OCI-LY3 (cell line): ENCODE measurements at regions not wholly inside any gene's neighbourhood (a gene's known extent, or its start where the extent isn't known, plus 50 kb on each side); places are given as distances from the start of the nearest gene placed in this dataset.

Experiments
- H2AFZ ChIP-seq: fragments of 200-600, 300-600 bp; shearing (Covaris generic); 2 replicates; pipeline ENCODE4 v1.6.0; 2014; ENCODE audit warnings: antibody characterized with exemption, low read depth, low read length
- H3K27ac ChIP-seq: fragments of 200-600, 300-600 bp; sonication (generic); 2 replicates; pipeline ENCODE4 v1.5.1; 2014; ENCODE audit warnings: mild to moderate bottlenecking, low read length, moderate library complexity, mixed read lengths
- H3K27me3 ChIP-seq: fragments of 200-600, 300-600 bp; sonication (generic); 2 replicates; pipeline ENCODE4 v1.6.1; 2014; ENCODE audit warnings: low read depth, low read length, mixed read lengths
- H3K36me3 ChIP-seq: fragments of 200-600, 300-600 bp; sonication (generic); replicated peaks from 2 replicates; pipeline ENCODE3; 2014; ENCODE audit warnings: low read depth, low read length, mixed read lengths
- H3K4me1 ChIP-seq: fragments of 300-600, 200-600 bp; sonication (generic); 2 replicates; pipeline ENCODE4 v1.6.1; 2014; ENCODE audit warnings: low read length, mixed read lengths
- H3K4me2 ChIP-seq: fragments of 200-600, 300-600 bp; sonication (generic); 2 replicates; pipeline ENCODE4 v1.6.1; 2014; ENCODE audit warnings: low read length, mixed read lengths
- H3K4me3 ChIP-seq: fragments of 300-600, 200-600 bp; sonication (generic); 2 replicates; pipeline ENCODE4 v1.5.1; 2014; ENCODE audit warnings: antibody characterized with exemption, mild to moderate bottlenecking, low read length, moderate library complexity
- H3K79me2 ChIP-seq: fragments of 300-600, 200-600 bp; shearing (Covaris generic); 2 replicates; pipeline ENCODE4 v1.6.1; 2014; ENCODE audit warnings: mild to moderate bottlenecking, low read length, mixed read lengths
- H3K9ac ChIP-seq: fragments of 300-600, 200-600 bp; shearing (Covaris generic); 2 replicates; pipeline ENCODE4 v1.6.0; 2014; ENCODE audit warnings: mild to moderate bottlenecking, low read length, moderate library complexity
- H3K9me3 ChIP-seq: fragments of 200-600, 300-600 bp; shearing (Covaris generic); 2 replicates; pipeline ENCODE4 v1.6.1; 2014; ENCODE audit warnings: low read length, mixed read lengths; ENCODE audit not compliant: insufficient read depth
- H4K20me1 ChIP-seq: fragments of 200-600, 300-600 bp; sonication (generic); 2 replicates; pipeline ENCODE4 v1.6.1; 2016; ENCODE audit warnings: low read length, mixed read lengths; ENCODE audit not compliant: insufficient read depth
- CTCF ChIP-seq: fragments of 200-600, 300-600 bp; sonication (generic); IDR thresholded peaks from 2 replicates; pipeline ENCODE4 v1.5.1; 2014; ENCODE audit warnings: antibody characterized with exemption, low read length, low read depth
- EZH2phosphoT487 ChIP-seq: fragments of 200-600 bp; shearing (Covaris generic); IDR thresholded peaks from 2 replicates; pipeline ENCODE4 v1.6.1; 2018; ENCODE audit warnings: antibody characterized with exemption, mixed run types, low read depth

- Histone ChIP-seq H3K27ac (no peak overlapping the region), H2AFZ (no peak overlapping the region), H3K36me3 (no peaks in the 10 kb centered on the region), H3K4me3 (no peak overlapping the region), H3K9ac (no peak overlapping the region), H4K20me1 (no peaks in the 10 kb centered on the region), H3K27me3 (no peaks in the 10 kb centered on the region), H3K9me3 (no peaks in the 10 kb centered on the region), H3K4me2 (no peak overlapping the region), H3K4me1 (no peaks in the 10 kb centered on the region), H3K79me2 (no peaks in the 10 kb centered on the region)
- TF ChIP-seq EZH2phosphoT487 (no peak), CTCF (no peak)
Measured at GRCh38 chr17:65457183-65457582, 104.3 kb downstream of the AXIN2 start.

- no peaks in the 10 kb centered on the region for H4K20me1 ChIP-seq
- H3K4me3 ChIP-seq, result no peak overlapping the region
- no peaks in the 10 kb centered on the region for H3K36me3 ChIP-seq
- no peaks in the 10 kb centered on the region for H3K79me2 ChIP-seq
- no peaks in the 10 kb centered on the region for H3K4me1 ChIP-seq
- H3K9ac ChIP-seq, result no peak overlapping the region
- no peak overlapping the region for H3K27ac ChIP-seq
- no peaks in the 10 kb centered on the region for H3K27me3 ChIP-seq
- no peak overlapping the region for H2AFZ ChIP-seq
- H3K9me3 ChIP-seq, result no peaks in the 10 kb centered on the region
- no peak overlapping the region for H3K4me2 ChIP-seq
- TF ChIP-seq CTCF (no peak), EZH2phosphoT487 (no peak)
Measured at GRCh38 chr17:65456368-65457151, 104.9 kb downstream of the AXIN2 start.

GRCh38 chr17:65455972-65456343 is 105.5 kb downstream of the AXIN2 start:
- Histone ChIP-seq H3K79me2 (no peaks in the 10 kb centered on the region), H3K4me2 (no peak overlapping the region), H3K4me3 (no peak overlapping the region), H3K9me3 (no peaks in the 10 kb centered on the region), H4K20me1 (no peaks in the 10 kb centered on the region), H3K4me1 (no peaks in the 10 kb centered on the region), H3K36me3 (no peaks in the 10 kb centered on the region), H3K9ac (no peak overlapping the region), H3K27ac (no peak overlapping the region), H3K27me3 (no peaks in the 10 kb centered on the region), H2AFZ (no peak overlapping the region)
- TF ChIP-seq EZH2phosphoT487, result no peak
- peak; percentile 56 for TF ChIP-seq CTCF

- no peaks in the 10 kb centered on the region for H3K79me2 ChIP-seq
- H3K9me3 ChIP-seq, result no peaks in the 10 kb centered on the region
- H4K20me1 ChIP-seq, result no peaks in the 10 kb centered on the region
- no peak overlapping the region for H3K27ac ChIP-seq
- no peak overlapping the region for H3K4me3 ChIP-seq
- no peak overlapping the region for H2AFZ ChIP-seq
- no peaks in the 10 kb centered on the region for H3K36me3 ChIP-seq
- no peak overlapping the region for H3K9ac ChIP-seq
- TF ChIP-seq EZH2phosphoT487 (no peak), CTCF (no peak)
- H3K4me2 ChIP-seq, result no peak overlapping the region
- H3K27me3 ChIP-seq, result no peaks in the 10 kb centered on the region
- no peaks in the 10 kb centered on the region for H3K4me1 ChIP-seq
Measured at GRCh38 chr17:65455154-65455971, 106.1 kb downstream of the AXIN2 start.
